Motor neuron (in vitro differentiated cells): ENCODE measurements at regions not wholly inside any gene's neighbourhood (a gene's known extent, or its start where the extent isn't known, plus 50 kb on each side); places are given as distances from the start of the nearest gene placed in this dataset.

ENCODE experiments used
- ATAC-seq, 8 experiments: fragments of 200-7000 bp; cut with Tn5 transposase; replicated peaks in 6 of 8; 2 replicates each; pipeline ENCODE4 v1.8.0; 2021; ENCODE audit warnings: mild to moderate bottlenecking in 8 of 8, moderate library complexity in 8 of 8
- H3K27ac ChIP-seq, 2 donors: fragments of 250-450 bp; sonication (Bioruptor Pico); 2 replicates each; pipeline ENCODE4 v1.9.0; 2021; ENCODE audit warnings: antibody characterized with exemption in 2 of 2, mild to moderate bottlenecking in 2 of 2, moderate library complexity in 1 of 2
- H3K4me1 ChIP-seq, 2 donors: fragments of 250-450 bp; sonication (Bioruptor Pico); replicated peaks in 1 of 2; 2 replicates each; pipeline ENCODE4 v1.6.1; 2021; ENCODE audit warnings: antibody characterized with exemption in 2 of 2, mild to moderate bottlenecking in 2 of 2, moderate library complexity in 1 of 2
- H3K4me3 ChIP-seq, 5 donors: fragments of 250-450 bp; sonication (Bioruptor Pico); 2 replicates each; pipeline ENCODE4 v1.9.0; 2021; ENCODE audit warnings: antibody characterized with exemption in 5 of 5, mild to moderate bottlenecking in 5 of 5, moderate library complexity in 4 of 5
- WGBS, 10 experiments: fragments of 450-650 bp; shearing (Covaris generic); methylation state at CpG; one replicate each; pipeline ENCODE4 v1.0.0; 2022; 5-methylcytosine and 5-hydroxymethylcytosine counted together
- in situ Hi-C, 9 experiments: fragments of 400-800 bp; cut with MboI; loops; one replicate each; pipeline ENCODE4 v1.15.0; 2021; ENCODE audit warnings: low sequenced_read_pairs in 9 of 9, low pct_unique_long_range_greater_than_20kb in 2 of 9; ENCODE audit not compliant: unreplicated experiment in 9 of 9

DNA sequence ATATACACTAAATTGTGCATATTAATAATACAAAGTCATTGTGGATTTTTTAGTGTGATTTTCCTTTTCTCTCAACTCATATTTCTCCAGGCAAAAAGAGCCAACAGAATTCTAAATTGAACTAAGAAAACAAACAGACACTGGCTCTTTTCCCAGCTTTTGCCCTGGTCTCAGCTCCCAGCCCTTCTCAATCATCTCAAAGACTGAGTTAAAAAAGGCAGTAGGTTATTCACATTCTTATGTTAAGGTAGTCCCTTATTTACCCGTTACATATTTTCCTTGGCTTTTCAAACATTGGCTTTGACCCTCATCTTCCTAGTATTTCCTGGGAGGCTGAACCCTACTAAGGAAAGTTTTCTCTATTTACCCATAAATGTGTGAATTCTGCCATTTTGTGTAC lies 753.6 kb downstream of the LIG4 start:
- in situ Hi-C loops, result no loop called here
- Histone ChIP-seq H3K4me3 (no peak overlapping the region), H3K4me1 (peaks cover 0 to 10% of the 10 kb centered on the region in 2 donors), H3K27ac (no peak overlapping the region)
- ATAC-seq, result no peak
- 0 to 86% (median 80%) methylated on average over 1 of the region's 1 CpG; no CpG with 5 or more reads in 2 of the 10 experiments for WGBS, 10 experiments

GRCh38 chr13:107459430-107459829 lies 755.9 kb downstream of the LIG4 start:
- WGBS, 10 experiments, result 79 to 100% (median 91%) methylated on average over 1 to 3 of the region's 3 CpGs; no CpG with 5 or more reads in 2 of the 10 experiments
- in situ Hi-C loops, result no loop called here
- Histone ChIP-seq H3K4me3 (no peak overlapping the region), H3K4me1 (peaks cover 0 to 10% of the 10 kb centered on the region in 2 donors), H3K27ac (no peak overlapping the region)
- ATAC-seq, result no peak

DNA sequence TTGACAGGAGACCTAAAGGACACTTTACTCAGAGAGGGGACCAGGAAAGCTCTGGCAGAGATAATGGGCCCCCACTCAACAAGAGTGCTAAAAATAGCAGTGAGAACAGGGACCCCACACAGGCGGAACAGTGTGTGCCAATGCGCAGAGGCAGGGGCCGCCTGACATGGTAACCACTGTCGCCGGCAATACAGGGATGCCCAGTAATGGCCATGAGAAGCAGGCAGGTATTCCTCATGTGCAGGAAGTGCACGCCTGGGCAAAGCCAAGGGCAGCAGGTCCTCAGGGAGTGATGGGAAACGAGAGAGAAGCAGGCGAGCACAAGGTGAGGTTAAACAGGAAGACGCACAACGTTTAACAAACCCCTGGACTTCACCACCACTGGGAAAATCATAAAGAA lies 757.1 kb downstream of the LIG4 start:
- Histone ChIP-seq H3K27ac (no peak overlapping the region), H3K4me1 (peaks cover 0 to 10% of the 10 kb centered on the region in 2 donors), H3K4me3 (no peak overlapping the region)
- no peak for ATAC-seq
- WGBS, 10 experiments, result 40 to 94% (median 78%) methylated on average over 2 to 10 of the region's 10 CpGs; no CpG with 5 or more reads in 6 of the 10 experiments
- in situ Hi-C loops, result no loop called here

DNA sequence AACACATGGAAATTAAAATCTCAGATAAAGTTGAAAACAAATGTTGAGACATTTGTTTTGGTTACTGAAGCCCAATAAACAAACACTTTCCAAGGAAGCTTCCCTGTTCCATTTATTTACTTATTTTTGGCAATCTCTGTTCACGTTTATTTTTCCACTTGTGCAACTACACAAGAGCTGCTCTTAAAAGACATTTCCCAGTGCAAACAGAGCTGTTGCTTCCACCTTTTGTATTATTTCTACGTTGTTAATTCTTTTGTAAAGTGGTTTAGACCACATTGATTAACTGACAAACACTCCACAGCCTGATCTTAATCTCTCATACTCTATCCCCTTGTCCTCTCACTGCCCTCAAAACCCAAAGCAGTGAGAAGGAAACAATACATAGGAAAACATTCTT lies 757.6 kb downstream of the LIG4 start:
- 10 to 65% (median 39%) methylated on average over 1 to 2 of the region's 2 CpGs; no CpG with 5 or more reads in 1 of the 10 experiments for WGBS, 10 experiments
- no peak for ATAC-seq
- H3K4me1 ChIP-seq, result peaks cover 0 to 10% of the 10 kb centered on the region in 2 donors
- H3K27ac ChIP-seq, result no peak overlapping the region
- H3K4me3 ChIP-seq, result no peak overlapping the region
- in situ Hi-C loops, result no loop called here

DNA sequence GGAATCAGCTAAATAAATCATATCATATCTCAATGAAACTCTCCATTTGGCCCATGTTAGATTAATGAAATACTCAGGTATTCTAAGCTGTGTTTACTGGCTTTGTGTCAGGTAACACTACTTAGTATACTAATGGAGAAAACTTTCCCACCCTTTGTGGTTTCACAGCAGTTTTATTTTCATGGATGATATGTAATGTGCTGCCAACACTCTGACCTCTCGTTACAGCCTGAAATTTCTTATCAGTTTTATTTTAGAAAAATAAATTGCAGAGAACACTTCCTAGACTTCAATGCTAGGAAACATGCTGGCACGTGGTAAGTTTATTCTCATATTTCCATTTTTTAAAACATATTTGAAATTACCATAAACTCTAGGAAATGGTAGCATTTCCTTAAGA lies 758.9 kb downstream of the LIG4 start:
- WGBS, 10 experiments, result 19 to 100% (median 70%) methylated on average over 1 to 2 of the region's 2 CpGs; no CpG with 5 or more reads in 1 of the 10 experiments
- H3K27ac ChIP-seq, result no peak overlapping the region
- H3K4me1 ChIP-seq, result peaks cover 0 to 10% of the 10 kb centered on the region in 2 donors
- ATAC-seq, result no peak
- no peak overlapping the region for H3K4me3 ChIP-seq
- in situ Hi-C loops, result no loop called here

- in situ Hi-C loops, result no loop called here
- Histone ChIP-seq H3K4me3 (no peak overlapping the region), H3K4me1 (peaks cover 0 to 4% of the 10 kb centered on the region in 2 donors), H3K27ac (no peak overlapping the region)
- 71 to 80% methylated on average over 1 of the region's 2 CpGs; no CpG with 5 or more reads in 8 of the 10 experiments for WGBS, 10 experiments
- ATAC-seq, result no peak
Measured at GRCh38 chr13:107452833-107453232, 762.5 kb downstream of the LIG4 start.

- 3 to 88% (median 60%) methylated on average over 3 to 10 of the region's 10 CpGs; no CpG with 5 or more reads in 3 of the 10 experiments for WGBS, 10 experiments
- ATAC-seq, result peak in 2 of 8 experiments; percentile 65 to 95
- H3K27ac ChIP-seq, result no peak overlapping the region
- in situ Hi-C loops, result no loop called here
- no peaks in the 10 kb centered on the region for H3K4me1 ChIP-seq
- H3K4me3 ChIP-seq, result no peak overlapping the region
Measured at GRCh38 chr13:107450931-107451330, 764.4 kb downstream of the LIG4 start.

DNA sequence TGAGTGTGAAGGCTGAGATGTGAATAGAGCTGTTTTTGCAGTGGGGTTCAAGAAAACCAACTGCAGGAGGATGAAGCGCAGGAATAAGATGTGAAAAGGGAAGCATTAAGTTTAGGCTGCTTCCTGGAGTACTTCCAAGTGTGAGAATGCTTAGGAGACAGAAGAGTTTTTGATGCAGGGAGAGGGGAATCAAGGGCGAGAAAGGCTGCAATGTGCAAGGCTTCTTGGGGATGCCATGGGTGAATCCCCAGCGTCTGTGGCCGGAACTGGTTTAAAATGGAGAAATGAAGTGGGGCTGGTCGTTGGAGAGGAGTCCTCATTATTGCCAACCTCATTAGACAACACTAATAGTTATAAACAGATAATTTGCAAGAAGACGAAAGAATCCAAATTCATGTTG lies 764.9 kb downstream of the LIG4 start:
- ATAC-seq, result no peak
- in situ Hi-C loops, result no loop called here
- Histone ChIP-seq H3K4me1 (no peaks in the 10 kb centered on the region), H3K4me3 (no peak overlapping the region), H3K27ac (no peak overlapping the region)
- WGBS, 10 experiments, result 70 to 100% (median 87%) methylated on average over 1 to 6 of the region's 6 CpGs; no CpG with 5 or more reads in 1 of the 10 experiments

- 39 to 85% (median 57%) methylated on average over 1 to 4 of the region's 4 CpGs; no CpG with 5 or more reads in 3 of the 10 experiments for WGBS, 10 experiments
- H3K4me3 ChIP-seq, result no peak overlapping the region
- no peaks in the 10 kb centered on the region for H3K4me1 ChIP-seq
- ATAC-seq, result no peak
- H3K27ac ChIP-seq, result no peak overlapping the region
- in situ Hi-C loops, result no loop called here
Measured at GRCh38 chr13:107447591-107447990, 767.7 kb downstream of the LIG4 start.

- no peak overlapping the region for H3K27ac ChIP-seq
- no peaks in the 10 kb centered on the region for H3K4me1 ChIP-seq
- ATAC-seq, result peak in 3 of 8 experiments; percentile 62 to 100 (median 70)
- H3K4me3 ChIP-seq, result no peak overlapping the region
- 0 to 100% (median 90%) methylated on average over 1 to 3 of the region's 3 CpGs for WGBS, 10 experiments
- in situ Hi-C loops, result no loop called here
Measured at GRCh38 chr13:107441279-107441678, 774.1 kb downstream of the LIG4 start.

DNA sequence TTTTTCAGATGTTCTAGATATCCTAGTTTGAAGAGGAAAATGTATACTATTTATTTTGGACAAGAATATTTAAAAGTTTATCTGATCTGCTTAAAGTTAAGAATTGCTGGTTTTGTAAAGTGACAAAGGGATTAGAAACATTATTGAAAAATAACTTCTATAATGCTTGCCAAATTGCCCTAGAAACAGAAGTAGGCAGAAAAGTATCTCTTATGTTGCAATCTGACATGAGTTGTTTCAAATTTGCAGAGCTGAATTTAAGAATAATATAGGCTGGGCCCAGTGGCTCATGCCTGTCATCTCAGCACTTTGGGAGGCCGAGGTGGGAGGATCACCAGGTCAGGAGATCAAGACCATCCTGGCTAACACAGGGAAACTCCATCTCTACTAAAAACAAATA lies 777.1 kb downstream of the LIG4 start:
- WGBS, 10 experiments, result 33 to 100% (median 70%) methylated on average over 1 of the region's 1 CpG; no CpG with 5 or more reads in 4 of the 10 experiments
- H3K27ac ChIP-seq, result no peak overlapping the region
- ATAC-seq, result no peak
- in situ Hi-C loops, result no loop called here
- H3K4me1 ChIP-seq, result no peaks in the 10 kb centered on the region
- H3K4me3 ChIP-seq, result no peak overlapping the region

DNA sequence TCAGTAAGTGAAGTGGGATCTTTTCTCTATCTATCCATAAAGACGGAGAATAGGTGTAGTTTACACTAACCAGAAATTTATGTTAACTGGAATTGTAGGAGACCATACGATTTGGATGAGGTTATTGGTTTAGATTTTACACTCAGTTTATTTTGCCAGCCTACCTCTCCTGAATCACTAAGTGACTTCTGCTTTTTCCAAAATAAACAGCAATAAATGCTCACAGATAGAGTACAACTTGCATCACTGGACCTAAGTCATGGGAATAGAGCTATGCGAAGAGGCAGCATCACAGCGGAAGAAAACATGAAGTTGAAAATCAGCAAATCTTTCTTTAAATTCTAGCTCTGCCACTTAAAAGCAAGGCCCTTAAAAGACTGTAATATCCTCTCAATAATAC lies 781.0 kb downstream of the LIG4 start:
- H3K4me3 ChIP-seq, result no peak overlapping the region
- no peak for ATAC-seq
- no peak overlapping the region for H3K27ac ChIP-seq
- no peaks in the 10 kb centered on the region for H3K4me1 ChIP-seq
- WGBS, 10 experiments, result 39 to 100% (median 97%) methylated on average over 2 to 4 of the region's 4 CpGs; no CpG with 5 or more reads in 1 of the 10 experiments
- in situ Hi-C loops, result no loop called here

GRCh38 chr13:107427536-107427935 lies 787.8 kb downstream of the LIG4 start:
- ATAC-seq, result no peak
- in situ Hi-C loops, result no loop called here
- Histone ChIP-seq H3K4me1 (no peaks in the 10 kb centered on the region), H3K4me3 (no peak overlapping the region), H3K27ac (no peak overlapping the region)

- Histone ChIP-seq H3K4me3 (no peak overlapping the region), H3K27ac (no peak overlapping the region), H3K4me1 (no peaks in the 10 kb centered on the region)
- in situ Hi-C loops, result no loop called here
- WGBS, 10 experiments, result 20 to 100% (median 79%) methylated on average over 1 to 2 of the region's 2 CpGs; no CpG with 5 or more reads in 2 of the 10 experiments
- no peak for ATAC-seq
Measured at GRCh38 chr13:107422421-107422820, 792.9 kb downstream of the LIG4 start.
